ENCODE measurements at regions not wholly inside any gene's neighbourhood (a gene's known extent, or its start where the extent isn't known, plus 50 kb on each side); places are given as distances from the start of the nearest gene placed in this dataset.
A peak's percentile ranks its signal among the peaks of the same experiment; 100 is the strongest.

DNA sequence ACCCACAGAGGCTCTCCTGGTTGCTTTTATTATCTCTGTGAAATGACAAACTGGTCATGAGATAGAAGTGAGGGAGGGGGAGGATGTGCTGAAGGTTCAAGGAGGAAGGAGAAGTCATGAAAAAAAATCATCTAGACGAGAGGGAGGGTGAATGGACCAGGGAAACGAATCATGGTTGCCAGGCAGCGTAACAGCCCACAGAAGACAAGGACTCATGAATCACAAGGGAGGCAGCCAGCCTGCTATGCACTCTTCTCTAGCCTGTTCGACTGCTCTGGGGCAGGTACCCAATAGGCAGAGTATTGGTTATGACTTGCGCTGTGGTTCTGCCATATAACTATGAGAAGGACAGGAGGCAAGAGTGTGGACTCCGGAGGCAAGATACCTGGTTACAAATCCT, 475.2 kb downstream of the CDK5RAP2 start:
- no peak for DNase-seq (ENCODE audit: low read depth)
- H3K4me3 ChIP-seq (ENCODE audit: control insufficient read depth, low read depth, low read length), result no peak overlapping the region
- no peak for TF ChIP-seq CTCF (conservative IDR thresholded peaks at IDR 0.05; ENCODE audit: control insufficient read depth, insufficient read depth, low read depth, low read length)

DNA sequence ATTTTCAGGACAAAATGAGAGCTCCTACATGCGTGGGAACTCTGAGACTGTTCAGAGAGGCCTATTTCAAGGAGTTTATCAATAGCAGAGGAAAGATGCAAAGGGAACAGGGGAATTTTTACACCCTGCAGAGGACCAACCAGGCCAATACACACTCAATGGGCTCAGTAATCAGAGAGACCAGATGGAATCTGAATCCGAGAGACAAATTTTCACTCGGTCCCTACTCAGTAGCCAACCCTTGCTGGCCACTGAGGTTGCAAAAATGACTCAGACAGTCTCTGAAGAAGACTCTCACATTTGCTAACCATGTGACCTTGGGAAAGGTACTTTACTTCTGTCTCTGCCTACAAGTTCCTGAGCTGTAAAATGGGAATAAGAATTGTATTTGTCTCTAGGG, 479.4 kb downstream of the CDK5RAP2 start:
- DNase-seq (ENCODE audit: low read depth), result peak; percentile 1

GRCh38 chr9:120099065-120099464, 480.9 kb downstream of the CDK5RAP2 start:
- no peak for TF ChIP-seq CTCF (conservative IDR thresholded peaks at IDR 0.05; ENCODE audit: control insufficient read depth, insufficient read depth, low read depth, low read length)
- no peak overlapping the region for H3K4me3 ChIP-seq (ENCODE audit: control insufficient read depth, low read depth, low read length)
- DNase-seq (ENCODE audit: low read depth), result no peak

More for the DNA sequence above, 479.4 kb downstream of the CDK5RAP2 start:
- no peak for TF ChIP-seq CTCF (conservative IDR thresholded peaks at IDR 0.05; ENCODE audit: control insufficient read depth, insufficient read depth, low read depth, low read length)
- H3K4me3 ChIP-seq (ENCODE audit: control insufficient read depth, low read depth, low read length), result no peak overlapping the region

DNA sequence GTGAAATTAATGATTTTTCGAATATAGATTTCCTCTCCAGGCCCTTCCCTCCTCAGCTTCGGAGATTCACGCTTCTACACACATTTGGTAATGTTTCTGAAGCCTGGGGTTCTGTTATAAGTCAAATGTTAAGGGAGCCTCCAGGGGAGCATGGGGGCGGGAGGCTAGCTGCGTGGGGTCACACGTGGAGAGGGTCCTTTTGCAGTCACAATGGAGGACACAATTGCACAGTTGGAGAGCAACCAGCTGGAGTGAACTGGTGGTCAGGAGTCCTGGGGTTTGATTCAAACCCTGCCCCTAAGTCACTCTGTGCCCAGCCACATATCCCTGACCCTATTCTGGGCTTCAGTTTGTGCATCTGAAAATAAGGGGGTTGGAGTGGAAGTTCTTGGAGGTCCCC, 481.4 kb downstream of the CDK5RAP2 start:
- no peak for TF ChIP-seq CTCF (conservative IDR thresholded peaks at IDR 0.05; ENCODE audit: control insufficient read depth, insufficient read depth, low read depth, low read length)

GRCh38 chr9:120091206-120091605, 488.8 kb downstream of the CDK5RAP2 start:
- H3K4me3 ChIP-seq (ENCODE audit: control insufficient read depth, low read depth, low read length), result no peak overlapping the region
- DNase-seq (ENCODE audit: low read depth), result no peak
- no peak for TF ChIP-seq CTCF (conservative IDR thresholded peaks at IDR 0.05; ENCODE audit: control insufficient read depth, insufficient read depth, low read depth, low read length)

More for the DNA sequence above, 481.4 kb downstream of the CDK5RAP2 start:
- no peak overlapping the region for H3K4me3 ChIP-seq (ENCODE audit: control insufficient read depth, low read depth, low read length)
- DNase-seq (ENCODE audit: low read depth), result no peak

- no peak for TF ChIP-seq CTCF (conservative IDR thresholded peaks at IDR 0.05; ENCODE audit: control insufficient read depth, insufficient read depth, low read depth, low read length)
- no peak overlapping the region for H3K4me3 ChIP-seq (ENCODE audit: control insufficient read depth, low read depth, low read length)
- DNase-seq (ENCODE audit: low read depth), result no peak
Observed at GRCh38 chr9:120080849-120081248, 499.1 kb downstream of the CDK5RAP2 start.

- no peak for TF ChIP-seq CTCF (conservative IDR thresholded peaks at IDR 0.05; ENCODE audit: control insufficient read depth, insufficient read depth, low read depth, low read length)
- H3K4me3 ChIP-seq (ENCODE audit: control insufficient read depth, low read depth, low read length), result no peak overlapping the region
- DNase-seq (ENCODE audit: low read depth), result no peak
Observed at GRCh38 chr9:120078112-120078511, 501.9 kb downstream of the CDK5RAP2 start.

Measured in fibroblast of mammary gland (primary cell).